ENCODE measurements at regions not wholly inside any gene's neighbourhood (a gene's known extent, or its start where the extent isn't known, plus 50 kb on each side); places are given as distances from the start of the nearest gene placed in this dataset.

- Mint-ChIP-seq H3K9me3 (peaks cover 0 to 4% of the 10 kb centered on the region in 2 donors), H3K36me3 (no peaks in the 10 kb centered on the region), H3K27ac (no peak overlapping the region), H3K27me3 (ENCODE audit: low read depth in 2 of 2) (no peaks in the 10 kb centered on the region), H3K4me1 (no peaks in the 10 kb centered on the region), H3K4me3 (no peak overlapping the region)
- Histone ChIP-seq H3K4me1 (ENCODE audit: control insufficient read depth, insufficient read depth, low read length) (no peaks in the 10 kb centered on the region), H3K4me3 (ENCODE audit: low read length) (no peak overlapping the region), H3K27me3 (ENCODE audit: control insufficient read depth, insufficient read depth, low read length) (no peaks in the 10 kb centered on the region), H3K9me3 (ENCODE audit: control insufficient read depth, insufficient read depth, low read length) (peaks cover 2% of the 10 kb centered on the region), H3K27ac (ENCODE audit: low read length) (no peak overlapping the region), H3K36me3 (ENCODE audit: control insufficient read depth, insufficient read depth, low read length) (no peaks in the 10 kb centered on the region)
- TF ChIP-seq CTCF (IDR thresholded peaks at IDR 0.05) = no peak
- no peak for DNase-seq
- intact Hi-C loops (cut with micrococcal nuclease) = no loop called here
- ATAC-seq = no peak
- 86% methylated on average over 12 of the region's 12 CpGs for WGBS (ENCODE audit: insufficient coverage)
Measured at GRCh38 chr1:78728359-78728758, 78.7 kb downstream of the IFI44 start.

- H3K36me3 ChIP-seq (ENCODE audit: control insufficient read depth, insufficient read depth, low read length) = no peaks in the 10 kb centered on the region
- H3K9me3 ChIP-seq (ENCODE audit: control insufficient read depth, insufficient read depth, low read length) = peaks cover 2% of the 10 kb centered on the region
- Mint-ChIP-seq H3K4me1 (no peaks in the 10 kb centered on the region), H3K27me3 (ENCODE audit: low read depth in 2 of 2) (no peaks in the 10 kb centered on the region), H3K9me3 (peaks cover 2% of the 10 kb centered on the region in 2 donors), H3K36me3 (no peaks in the 10 kb centered on the region), H3K4me3 (no peak overlapping the region), H3K27ac (no peak overlapping the region)
- no peak for TF ChIP-seq CTCF (IDR thresholded peaks at IDR 0.05)
- H3K27me3 ChIP-seq (ENCODE audit: control insufficient read depth, insufficient read depth, low read length) = no peaks in the 10 kb centered on the region
- ATAC-seq = no peak
- intact Hi-C loops (cut with micrococcal nuclease) = no loop called here
- DNase-seq = no peak
- no peaks in the 10 kb centered on the region for H3K4me1 ChIP-seq (ENCODE audit: control insufficient read depth, insufficient read depth, low read length)
- H3K4me3 ChIP-seq (ENCODE audit: low read length) = no peak overlapping the region
- H3K27ac ChIP-seq (ENCODE audit: low read length) = no peak overlapping the region
Measured at GRCh38 chr1:78730054-78730453, 80.4 kb downstream of the IFI44 start.

- no peak overlapping the region for H3K4me3 Mint-ChIP-seq
Measured at GRCh38 chr1:78731674-78732073, 82.0 kb downstream of the IFI44 start.

More at GRCh38 chr1:78731674-78732073, 82.0 kb downstream of the IFI44 start:
- no peaks in the 10 kb centered on the region for H3K4me1 Mint-ChIP-seq
- Histone ChIP-seq H3K27ac (ENCODE audit: low read length) (no peak overlapping the region), H3K36me3 (ENCODE audit: control insufficient read depth, insufficient read depth, low read length) (no peaks in the 10 kb centered on the region), H3K4me1 (ENCODE audit: control insufficient read depth, insufficient read depth, low read length) (no peaks in the 10 kb centered on the region), H3K4me3 (ENCODE audit: low read length) (no peak overlapping the region), H3K27me3 (ENCODE audit: control insufficient read depth, insufficient read depth, low read length) (no peaks in the 10 kb centered on the region), H3K9me3 (ENCODE audit: control insufficient read depth, insufficient read depth, low read length) (peaks cover 2% of the 10 kb centered on the region)
- H3K27me3 Mint-ChIP-seq (ENCODE audit: low read depth in 2 of 2) = no peaks in the 10 kb centered on the region
- 100% methylated on average over 5 of the region's 5 CpGs for WGBS (ENCODE audit: insufficient coverage)
- ATAC-seq = no peak
- H3K9me3 Mint-ChIP-seq = peaks cover 4 to 7% of the 10 kb centered on the region in 2 donors
- intact Hi-C loops (cut with micrococcal nuclease) = no loop called here
- DNase-seq = no peak
- H3K36me3 Mint-ChIP-seq = no peaks in the 10 kb centered on the region
- H3K27ac Mint-ChIP-seq = no peak overlapping the region
- no peak for TF ChIP-seq CTCF (IDR thresholded peaks at IDR 0.05)

Data from natural killer cell (primary cell).